NCI-H1436 (cell line): ENCODE measurements at regions not wholly inside any gene's neighbourhood (a gene's known extent, or its start where the extent isn't known, plus 50 kb on each side); places are given as distances from the start of the nearest gene placed in this dataset.
"Not testable (repeated sequence)": the region's sequence is repeated elsewhere in the genome, so short reads cannot be mapped to it uniquely, and the experiment has no call there.

Experiments used
- DNase-seq: peaks from one replicate; lab custom pipeline; 2025; lab: John Stamatoyannopoulos, UW

- no peak for DNase-seq
Observed at GRCh38 chr1:29682919-29683295, 446.6 kb downstream of the PTPRU start.

DNA sequence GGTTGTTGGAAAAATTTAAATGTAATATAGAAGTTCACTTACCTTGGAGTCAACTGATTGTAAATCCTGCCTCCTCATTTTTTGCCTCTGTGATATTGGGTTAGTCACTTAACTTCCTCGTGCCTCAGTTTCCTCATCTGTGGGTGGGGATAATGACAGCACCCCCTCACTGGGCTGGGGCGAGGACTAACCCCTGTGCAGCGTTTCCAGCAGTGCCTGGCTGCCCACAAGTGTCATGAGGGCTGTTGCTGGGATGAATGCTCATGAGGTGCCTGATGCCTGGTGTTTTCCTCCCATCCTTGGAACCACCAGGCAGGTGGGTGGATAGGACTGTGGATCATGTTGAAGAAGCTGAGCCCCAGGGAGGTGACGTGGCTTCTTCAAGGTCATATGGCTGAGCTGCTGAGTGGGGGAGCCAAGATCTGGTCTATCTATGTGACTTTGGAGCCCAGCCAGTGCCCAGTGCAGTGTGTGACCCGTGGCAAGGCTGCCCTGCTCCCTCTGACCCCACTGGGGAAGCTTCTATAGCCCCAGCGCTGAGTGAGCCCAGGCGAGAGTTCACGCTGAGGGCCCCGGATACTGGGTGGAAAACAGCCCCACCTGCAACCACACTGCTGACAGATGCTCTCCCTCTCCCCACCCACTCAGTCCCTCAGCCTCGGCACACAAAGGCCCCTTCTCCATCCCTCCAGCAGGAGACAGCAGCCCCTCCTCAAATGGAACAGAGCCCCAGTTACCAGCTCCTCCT lies 446.0 kb downstream of the PTPRU start:
- no peak for DNase-seq

DNA sequence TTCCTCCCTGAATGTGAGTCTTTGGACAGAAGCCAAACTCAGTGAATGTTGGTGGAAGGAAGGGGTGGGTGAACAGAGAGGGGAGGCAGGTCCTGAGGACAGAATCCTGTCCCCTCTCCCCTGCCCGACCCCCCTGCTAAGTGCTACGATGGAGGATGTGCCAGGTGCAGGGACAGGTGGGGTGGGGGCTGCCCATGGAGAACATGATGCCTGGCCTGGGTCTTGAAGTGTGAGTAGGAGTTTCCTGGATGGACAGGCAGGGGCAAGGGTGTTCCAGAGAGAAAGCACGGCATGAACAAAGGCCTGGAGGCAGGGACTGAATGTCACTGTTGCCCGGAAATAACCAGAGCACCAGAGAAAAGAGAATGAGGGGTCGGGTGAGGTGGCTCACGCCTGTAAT lies 445.1 kb downstream of the PTPRU start:
- not testable (repeated sequence) for DNase-seq

DNA sequence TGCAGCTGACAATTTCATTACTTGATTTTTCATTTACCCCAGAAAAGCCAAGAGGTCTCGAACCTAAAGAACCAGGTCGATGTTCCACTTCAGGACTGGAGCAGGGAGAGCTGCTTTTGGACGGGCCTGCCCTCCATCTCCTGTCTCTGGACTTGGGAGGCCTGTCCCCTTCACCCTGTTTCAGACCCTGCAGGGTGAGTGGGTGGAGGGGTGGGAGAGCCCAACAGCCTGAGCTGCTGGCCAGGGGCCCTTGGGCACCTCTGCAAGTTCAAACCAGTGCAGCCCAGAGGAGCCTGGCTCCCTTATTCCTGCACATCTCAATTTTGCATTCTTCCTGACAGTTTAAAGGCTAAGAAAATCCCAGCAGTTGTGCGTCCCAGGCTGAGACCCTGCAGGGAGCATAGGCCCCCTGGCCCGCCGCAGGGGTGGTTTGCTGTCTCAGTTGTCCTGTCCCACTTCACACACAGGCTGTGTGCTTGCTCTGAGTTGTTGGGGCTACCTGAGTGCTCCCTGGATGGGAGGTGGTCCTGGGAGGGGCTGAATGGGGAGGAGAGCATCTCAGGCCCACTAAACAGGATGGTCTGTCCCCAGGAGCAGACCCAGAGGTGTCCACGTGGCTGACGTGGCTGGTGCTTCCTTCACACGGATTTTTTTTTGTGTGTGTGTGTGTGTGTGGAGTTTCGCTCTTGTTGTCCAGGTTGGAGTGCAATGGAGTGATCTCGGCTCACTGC lies 443.7 kb downstream of the PTPRU start:
- DNase-seq = no peak

DNA sequence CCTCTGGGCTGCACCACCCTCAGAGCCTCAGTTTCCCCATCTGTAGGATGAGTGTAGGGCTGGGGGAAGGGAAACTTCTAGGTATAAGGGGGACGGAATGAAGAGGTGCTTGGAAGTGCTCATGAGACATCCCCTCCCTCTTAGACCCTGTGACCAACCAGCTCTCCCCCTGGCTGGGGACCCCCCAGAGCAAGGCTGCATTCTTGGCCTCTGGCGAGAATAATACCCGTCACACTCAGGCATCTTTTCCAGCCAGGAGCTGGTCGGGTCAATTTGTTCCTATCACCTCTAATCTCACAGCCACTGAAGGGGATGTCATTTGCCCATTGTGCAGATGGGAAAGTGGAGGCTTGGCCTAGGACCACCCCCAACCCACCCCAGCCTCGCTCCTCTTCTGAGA lies 443.0 kb downstream of the PTPRU start:
- no peak for DNase-seq

DNA sequence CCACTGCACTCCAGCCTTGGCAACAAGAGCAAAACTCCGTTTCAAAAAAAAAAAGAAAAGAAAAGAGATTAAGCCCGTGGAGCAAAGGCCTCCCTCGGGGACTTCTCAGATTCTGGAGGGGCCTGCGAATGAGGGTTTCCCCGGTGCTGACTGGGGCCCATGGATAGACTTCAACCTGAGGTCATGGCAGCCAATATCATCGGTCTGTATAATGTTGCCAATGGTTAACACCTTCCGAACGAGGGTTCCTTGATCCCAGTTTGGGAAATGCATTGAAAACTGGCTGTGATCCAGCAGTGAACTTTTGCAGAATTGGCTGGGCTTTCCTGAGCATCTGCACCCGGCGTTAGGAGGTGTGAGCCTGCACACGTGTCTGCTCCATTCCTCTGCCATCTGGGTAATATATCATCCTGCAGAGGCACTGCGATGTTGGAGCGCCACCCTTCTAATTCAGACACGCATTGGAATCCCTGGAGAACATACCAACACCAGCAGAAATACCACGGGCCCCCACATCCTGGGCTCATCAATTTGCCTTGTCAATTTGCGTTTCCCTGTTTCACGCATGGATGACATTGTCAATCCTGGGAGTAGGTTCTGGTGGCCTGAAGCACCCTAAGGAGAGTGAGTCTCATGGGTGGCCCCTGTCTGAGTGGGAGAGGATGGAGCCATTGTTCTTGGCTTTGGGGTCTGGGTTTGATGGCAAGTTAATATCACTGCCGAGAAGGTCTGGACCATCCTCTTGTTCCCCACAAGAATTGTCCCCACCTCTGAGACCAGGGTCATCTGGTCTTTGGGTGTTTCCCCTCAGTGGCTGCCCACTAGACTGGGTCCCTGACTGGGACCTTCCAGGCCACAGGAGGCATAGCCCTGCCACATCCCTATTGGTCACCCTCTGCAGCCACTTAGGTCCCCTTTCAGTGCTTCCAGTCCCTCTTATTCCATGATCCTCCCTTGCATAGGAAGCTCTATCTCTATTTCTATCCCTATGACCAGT lies 441.0 kb downstream of the PTPRU start:
- no peak for DNase-seq

GRCh38 chr1:29676496-29676895 lies 440.2 kb downstream of the PTPRU start:
- DNase-seq = no peak

DNA sequence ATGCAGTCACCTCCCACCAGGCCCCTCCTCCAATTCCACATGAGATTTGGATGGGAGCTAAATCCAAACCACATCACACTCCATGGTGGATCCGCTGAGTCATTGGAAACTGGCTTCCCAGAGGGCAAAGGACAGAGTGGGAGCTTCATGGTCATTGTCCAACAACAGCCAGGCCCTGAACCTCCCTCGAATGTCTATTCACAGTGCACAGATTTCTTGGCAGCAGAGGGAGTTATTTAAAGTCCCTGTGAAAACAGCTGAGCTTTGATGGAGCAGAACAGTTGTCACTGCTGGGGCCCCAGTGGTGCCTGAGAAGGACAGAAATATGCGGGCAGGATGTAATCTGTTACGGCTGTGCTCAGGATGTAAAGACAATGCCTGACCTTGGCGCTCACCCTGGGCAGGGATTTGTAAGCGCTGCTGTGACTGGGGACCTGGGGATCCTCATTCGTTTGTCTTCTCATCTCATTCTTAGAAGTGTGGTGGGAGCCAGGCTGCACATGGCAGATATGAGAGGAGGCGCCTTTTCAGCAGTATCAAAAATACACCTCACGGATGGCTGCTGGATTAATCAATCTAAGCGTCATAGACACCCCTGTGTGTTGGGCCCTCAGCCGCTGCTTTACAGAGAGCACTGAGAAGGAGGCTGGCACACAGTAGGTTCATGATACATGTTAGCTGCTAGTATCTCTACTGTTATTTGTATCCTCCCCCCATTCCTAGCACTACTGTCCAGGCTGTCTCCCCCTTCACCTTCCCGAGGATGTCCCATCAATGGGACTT lies 439.4 kb downstream of the PTPRU start:
- DNase-seq = no peak

DNA sequence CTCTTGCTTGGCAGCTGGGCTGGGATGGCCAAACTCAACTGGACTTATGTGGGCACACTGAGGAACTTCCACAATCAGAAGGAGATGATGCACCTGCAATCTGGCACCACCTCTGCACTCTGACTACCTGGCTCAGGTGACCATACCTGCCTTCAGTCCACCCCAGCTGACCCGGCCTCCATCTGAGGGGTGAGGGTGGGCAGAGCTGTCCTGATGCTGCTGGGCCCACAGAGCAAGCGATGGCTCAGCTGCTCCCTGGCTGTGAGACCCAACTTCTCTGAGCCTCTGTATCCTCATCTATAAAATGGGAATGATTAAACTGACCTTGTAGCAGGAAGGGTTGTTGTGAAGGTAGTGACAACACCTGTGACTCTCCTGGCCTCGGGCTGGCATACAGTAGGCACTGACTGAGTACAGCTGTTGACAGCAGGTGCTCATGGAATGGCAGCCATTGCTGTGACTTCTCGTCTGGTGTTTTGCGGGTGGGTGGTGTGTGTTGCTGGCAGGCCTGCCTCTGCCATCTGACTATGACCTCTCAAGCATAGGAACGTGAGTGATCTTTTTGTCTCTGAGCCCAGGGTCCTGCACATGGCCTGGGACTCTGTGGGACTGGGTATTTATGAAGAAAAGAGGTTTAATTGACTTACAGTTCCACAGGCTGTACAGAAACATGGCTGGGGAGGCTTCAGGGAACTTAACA lies 438.5 kb downstream of the PTPRU start:
- DNase-seq = no peak

- no peak for DNase-seq
Observed at GRCh38 chr1:29673669-29674626, 437.6 kb downstream of the PTPRU start.

GRCh38 chr1:29673228-29673500 lies 436.8 kb downstream of the PTPRU start:
- DNase-seq = no peak

GRCh38 chr1:29672416-29673227 lies 436.3 kb downstream of the PTPRU start:
- DNase-seq = no peak

- no peak for DNase-seq
Observed at GRCh38 chr1:29671446-29672356, 435.4 kb downstream of the PTPRU start.

- DNase-seq = no peak
Observed at GRCh38 chr1:29670752-29671151, 434.4 kb downstream of the PTPRU start.

DNA sequence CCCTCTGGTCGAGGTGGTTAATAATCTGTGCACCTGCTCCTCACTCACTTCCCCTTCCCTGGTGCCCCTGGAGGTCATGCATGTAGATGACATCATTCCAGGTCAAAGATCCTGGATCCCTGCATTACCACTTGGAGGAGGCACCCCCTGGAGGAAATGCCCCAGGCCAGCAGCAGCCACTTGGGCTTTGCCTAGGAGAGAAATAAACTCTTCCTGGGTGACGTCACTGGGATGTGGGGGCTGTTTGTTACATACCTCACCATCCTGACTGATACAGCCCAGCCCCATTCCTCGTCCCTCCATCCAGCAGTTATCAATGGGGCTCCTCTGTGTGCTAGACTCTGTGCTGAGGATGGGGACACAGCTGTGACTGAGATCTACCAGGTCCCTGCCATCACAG lies 433.6 kb downstream of the PTPRU start:
- no peak for DNase-seq

DNA sequence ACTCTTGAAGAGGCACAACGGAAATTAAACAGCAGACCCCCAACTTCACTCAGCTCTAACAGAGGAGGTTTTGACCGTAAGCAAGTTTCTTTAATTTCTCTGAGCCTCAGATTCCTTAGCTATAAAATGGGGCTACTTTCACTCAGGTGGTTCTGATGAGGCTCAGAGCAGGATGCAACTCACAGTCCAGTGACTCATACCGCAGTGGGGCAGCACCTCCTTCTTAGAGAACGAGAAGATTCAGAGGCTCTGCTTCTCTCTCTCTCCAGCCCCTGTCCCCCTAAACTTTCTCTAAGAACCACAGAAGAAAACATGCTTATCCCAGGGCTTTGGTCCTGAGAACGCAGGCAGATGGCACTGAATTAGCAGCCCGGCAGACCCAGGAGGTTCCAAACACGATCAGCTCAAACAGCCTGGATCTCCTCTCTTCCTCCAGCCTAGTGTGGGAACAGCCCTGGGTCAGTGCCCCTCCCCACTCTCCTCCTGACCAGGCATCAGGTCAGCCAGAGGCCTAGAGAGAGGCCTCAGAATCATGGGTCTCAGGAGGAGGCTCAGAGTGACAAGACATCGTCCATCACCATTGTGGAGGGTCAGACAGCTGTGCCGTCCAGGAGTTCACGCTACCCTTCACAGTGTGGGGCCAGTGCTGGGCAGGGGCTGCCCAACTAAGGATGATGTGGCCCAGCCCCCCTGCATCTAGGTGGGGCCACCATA lies 433.0 kb downstream of the PTPRU start:
- DNase-seq = no peak

DNA sequence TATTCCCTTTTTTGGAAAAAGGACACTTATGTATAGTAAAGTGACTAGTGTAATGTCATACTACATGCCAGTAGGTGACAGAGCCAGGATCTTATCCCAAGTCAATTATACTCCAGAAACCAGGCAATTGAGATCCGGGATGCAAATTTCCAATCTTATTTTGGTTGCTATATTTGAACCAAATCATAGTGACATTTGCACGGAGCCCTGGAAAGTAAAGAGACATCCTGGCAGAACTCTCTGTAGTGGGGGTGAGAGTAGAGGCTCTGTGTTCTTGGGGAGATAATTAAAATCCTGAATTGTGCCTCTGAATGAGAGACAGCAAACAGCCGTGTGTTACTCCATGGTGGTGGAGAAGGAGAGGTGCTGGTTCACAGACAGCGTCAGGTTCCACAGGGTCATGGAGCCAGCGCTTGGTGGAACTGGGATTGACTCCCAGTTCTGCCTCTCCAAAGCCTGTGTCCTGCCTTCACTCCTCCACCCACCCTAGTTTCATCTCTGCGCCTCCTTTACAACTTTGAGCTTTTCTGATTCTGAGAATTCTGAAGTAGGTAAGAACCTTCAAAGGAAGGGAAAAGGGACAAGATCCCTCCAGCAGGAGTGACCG lies 432.3 kb downstream of the PTPRU start:
- no peak for DNase-seq
